HG03432 (cell line): ENCODE measurements at regions not wholly inside any gene's neighbourhood (a gene's known extent, or its start where the extent isn't known, plus 50 kb on each side); places are given as distances from the start of the nearest gene placed in this dataset.
"Not testable (repeated sequence)": the region's sequence is repeated elsewhere in the genome, so short reads cannot be mapped to it uniquely, and the experiment has no call there.

ENCODE experiments used
- ATAC-seq: cut with Tn5 transposase; IDR thresholded peaks from one replicate; pipeline ENCODE4 v1.9.1; 2021; ENCODE audit warnings: mild to moderate bottlenecking, moderate library complexity; ENCODE audit not compliant: unreplicated experiment

- ATAC-seq = no peak
Observed at GRCh38 chr20:47440857-47441773, 60.6 kb upstream of the NCOA3 start.

- ATAC-seq = no peak
Observed at GRCh38 chr20:47441774-47442150, 59.9 kb upstream of the NCOA3 start.

GRCh38 chr20:47443060-47443459 is 58.6 kb upstream of the NCOA3 start:
- ATAC-seq = not testable (repeated sequence)

GRCh38 chr20:47444584-47444983 is 57.1 kb upstream of the NCOA3 start:
- no peak for ATAC-seq

- ATAC-seq = no peak
Observed at GRCh38 chr20:47445291-47445690, 56.4 kb upstream of the NCOA3 start.

GRCh38 chr20:47447350-47448296 is 54.1 kb upstream of the NCOA3 start:
- ATAC-seq = not testable (repeated sequence)

- ATAC-seq = no peak
Observed at GRCh38 chr20:47448429-47448828, 53.3 kb upstream of the NCOA3 start.

GRCh38 chr20:47451602-47451904 is 50.1 kb upstream of the NCOA3 start:
- no peak for ATAC-seq
